ENCODE measurements at regions not wholly inside any gene's neighbourhood (a gene's known extent, or its start where the extent isn't known, plus 50 kb on each side); places are given as distances from the start of the nearest gene placed in this dataset.

DNA sequence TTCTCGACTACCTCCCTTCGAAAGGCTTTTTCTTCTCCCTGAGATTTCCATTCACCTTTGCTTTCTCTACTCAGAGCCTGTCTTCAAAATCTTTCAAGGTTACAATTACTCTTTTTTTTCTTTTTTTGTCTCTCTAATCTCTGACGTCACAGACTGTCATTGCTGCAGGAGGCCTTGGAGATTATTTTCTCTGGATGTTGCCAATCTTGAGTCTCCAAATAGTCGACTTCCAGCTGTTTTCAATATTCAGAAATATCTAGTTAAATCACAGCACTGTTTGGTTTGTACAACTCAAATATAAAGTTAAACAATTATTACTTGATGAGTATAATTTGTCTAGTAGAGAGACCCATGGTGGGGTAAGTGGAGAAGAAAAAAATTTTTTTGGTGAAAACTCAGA lies 359.0 kb upstream of the BOD1L1 start:
- Mint-ChIP-seq H3K4me1 (peaks cover 18% of the 10 kb centered on the region), H3K27me3 (ENCODE audit: insufficient read depth, low read depth) (peaks cover 3% of the 10 kb centered on the region), H3K27ac (no peak overlapping the region), H3K4me3 (no peak overlapping the region), H3K9me3 (no peaks in the 10 kb centered on the region), H3K36me3 (no peaks in the 10 kb centered on the region)
- Histone ChIP-seq H3K9me3 (ENCODE audit: low read depth) (no peaks in the 10 kb centered on the region), H3K4me3 (no peak overlapping the region), H3K4me1 (no peaks in the 10 kb centered on the region), H4K20me1 (ENCODE audit: low read depth) (no peaks in the 10 kb centered on the region), H3K36me3 (no peaks in the 10 kb centered on the region), H3K4me2 (no peak overlapping the region), H3K9ac (no peak overlapping the region), H3K79me2 (ENCODE audit: low read depth) (no peaks in the 10 kb centered on the region), H3K27ac (no peak overlapping the region), H3K27me3 (no peaks in the 10 kb centered on the region), H3F3A (ENCODE audit: low read depth) (no peaks in the 10 kb centered on the region), H2AFZ (replicated peaks) (no peak overlapping the region)
- DNase-seq (ENCODE audit: low spot score), result no peak
- TF ChIP-seq CTCF (IDR thresholded peaks at IDR 0.05) (no peak), EZH2phosphoT487 (IDR thresholded peaks at IDR 0.05) (no peak), EZH2 (IDR thresholded peaks at IDR 0.05) (no peak)

DNA sequence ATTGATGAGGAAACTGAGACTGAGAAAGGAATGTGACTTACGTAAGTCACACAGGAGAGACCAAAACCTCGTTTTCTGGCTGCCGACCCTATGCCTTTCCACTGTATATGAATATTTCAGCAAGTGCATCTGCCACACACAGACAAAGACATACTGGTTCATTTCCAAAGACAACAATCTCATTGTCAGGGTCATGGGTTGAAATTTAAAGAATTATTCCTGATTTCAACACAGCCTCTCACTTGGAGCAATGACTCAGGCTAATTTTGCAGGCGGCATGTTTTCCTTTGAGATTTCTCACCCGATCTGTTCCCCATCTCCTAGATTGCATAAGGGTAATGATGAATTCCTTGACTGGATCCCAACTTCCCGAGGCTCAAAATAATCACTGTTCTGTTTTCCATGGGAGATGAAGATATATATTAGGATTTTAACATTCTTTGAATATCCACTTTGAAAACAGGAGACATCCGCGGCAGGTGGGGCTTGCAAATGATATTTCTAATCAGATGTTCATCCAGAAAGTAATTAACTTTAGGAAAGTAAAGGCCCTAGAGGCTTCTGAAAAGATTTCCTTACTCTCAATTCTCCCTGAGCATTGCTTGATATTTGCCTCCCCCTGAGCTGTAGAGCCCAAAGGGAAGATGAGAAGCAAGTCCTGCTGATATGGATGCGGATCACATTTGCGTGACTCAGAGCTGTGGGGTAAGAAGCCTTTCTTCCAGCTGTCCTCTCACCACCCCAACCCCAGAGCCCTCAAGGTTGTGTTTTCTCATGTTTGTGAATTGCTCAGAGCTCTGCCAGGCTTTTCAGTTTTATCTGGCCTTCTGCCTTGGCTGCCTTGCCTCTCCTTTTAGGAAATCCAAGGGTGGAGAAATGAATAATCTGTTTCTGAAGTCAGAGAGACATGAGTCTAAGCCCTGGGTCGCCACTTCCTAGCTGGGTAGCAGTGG lies 361.1 kb upstream of the BOD1L1 start:
- Histone ChIP-seq H3K9me3 (ENCODE audit: low read depth) (no peaks in the 10 kb centered on the region), H3K79me2 (ENCODE audit: low read depth) (no peaks in the 10 kb centered on the region), H2AFZ (replicated peaks) (no peak overlapping the region), H4K20me1 (ENCODE audit: low read depth) (no peaks in the 10 kb centered on the region), H3K4me1 (no peaks in the 10 kb centered on the region), H3K9ac (no peak overlapping the region), H3F3A (ENCODE audit: low read depth) (no peaks in the 10 kb centered on the region), H3K4me3 (no peak overlapping the region), H3K27me3 (no peaks in the 10 kb centered on the region), H3K27ac (no peak overlapping the region), H3K36me3 (no peaks in the 10 kb centered on the region), H3K4me2 (no peak overlapping the region)
- Mint-ChIP-seq H3K4me1 (peaks cover 27% of the 10 kb centered on the region), H3K9me3 (no peaks in the 10 kb centered on the region), H3K4me3 (no peak overlapping the region), H3K36me3 (no peaks in the 10 kb centered on the region), H3K27me3 (ENCODE audit: insufficient read depth, low read depth) (peaks cover 5% of the 10 kb centered on the region), H3K27ac (no peak overlapping the region)
- DNase-seq (ENCODE audit: low spot score), result no peak
- no peak for TF ChIP-seq EZH2 (IDR thresholded peaks at IDR 0.05)
- TF ChIP-seq CTCF (IDR thresholded peaks at IDR 0.05), result no peak
- TF ChIP-seq EZH2phosphoT487 (IDR thresholded peaks at IDR 0.05), result no peak

- no peaks in the 10 kb centered on the region for H3K36me3 Mint-ChIP-seq
- H3K4me2 ChIP-seq, result no peak overlapping the region
- peaks cover 28% of the 10 kb centered on the region for H3K4me1 Mint-ChIP-seq
- no peak overlapping the region for H3K27ac Mint-ChIP-seq
- no peaks in the 10 kb centered on the region for H3F3A ChIP-seq (ENCODE audit: low read depth)
- no peak overlapping the region for H2AFZ ChIP-seq (replicated peaks)
- peaks cover 5% of the 10 kb centered on the region for H3K27me3 Mint-ChIP-seq (ENCODE audit: insufficient read depth, low read depth)
- no peaks in the 10 kb centered on the region for H3K27me3 ChIP-seq
- H3K4me3 Mint-ChIP-seq, result no peak overlapping the region
- no peaks in the 10 kb centered on the region for H3K79me2 ChIP-seq (ENCODE audit: low read depth)
- no peaks in the 10 kb centered on the region for H3K4me1 ChIP-seq
- no peaks in the 10 kb centered on the region for H3K9me3 Mint-ChIP-seq
- no peaks in the 10 kb centered on the region for H3K36me3 ChIP-seq
- no peaks in the 10 kb centered on the region for H3K9me3 ChIP-seq (ENCODE audit: low read depth)
- DNase-seq (ENCODE audit: low spot score), result no peak
- no peak overlapping the region for H3K4me3 ChIP-seq
- TF ChIP-seq EZH2phosphoT487 (IDR thresholded peaks at IDR 0.05) (no peak), EZH2 (IDR thresholded peaks at IDR 0.05) (no peak), CTCF (IDR thresholded peaks at IDR 0.05) (no peak)
- no peaks in the 10 kb centered on the region for H4K20me1 ChIP-seq (ENCODE audit: low read depth)
- no peak overlapping the region for H3K9ac ChIP-seq
- H3K27ac ChIP-seq, result no peak overlapping the region
Measured at GRCh38 chr4:13989501-13989900, 362.0 kb upstream of the BOD1L1 start.
